ENCODE measurements at regions not wholly inside any gene's neighbourhood (a gene's known extent, or its start where the extent isn't known, plus 50 kb on each side); places are given as distances from the start of the nearest gene placed in this dataset.

DNA sequence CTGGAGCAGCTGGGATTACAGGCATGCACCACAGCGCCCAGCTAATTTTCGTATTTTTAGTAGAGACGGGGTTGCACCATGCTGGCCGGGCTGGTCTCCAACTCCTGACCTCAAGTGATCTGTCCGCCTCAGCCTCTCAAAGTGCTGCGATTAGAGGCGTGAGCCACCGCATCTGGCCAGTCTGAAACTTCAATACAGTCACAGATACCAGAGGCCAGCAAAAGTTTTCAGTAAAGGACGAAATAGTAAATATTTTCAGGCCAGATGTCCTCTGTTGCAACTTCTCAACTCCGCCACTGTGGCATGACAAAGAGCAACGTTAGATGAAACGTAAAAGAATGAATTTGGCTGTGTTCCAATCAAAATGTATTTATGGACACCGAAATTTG, 403.6 kb downstream of the MN1 start:
- Histone ChIP-seq H3K27ac (no peak overlapping the region), H3K9me3 (no peaks in the 10 kb centered on the region), H3K4me1 (ENCODE audit: control insufficient read depth in 1 of 2, insufficient read depth in 1 of 2, low read depth in 1 of 2, low read length in 1 of 2) (no peaks in the 10 kb centered on the region), H3K4me3 (ENCODE audit: low read depth in 1 of 2, low read length in 1 of 2) (no peak overlapping the region), H3K36me3 (no peaks in the 10 kb centered on the region), H3K27me3 (peaks cover 32% of the 10 kb centered on the region)
- TF ChIP-seq, protein P1, sequence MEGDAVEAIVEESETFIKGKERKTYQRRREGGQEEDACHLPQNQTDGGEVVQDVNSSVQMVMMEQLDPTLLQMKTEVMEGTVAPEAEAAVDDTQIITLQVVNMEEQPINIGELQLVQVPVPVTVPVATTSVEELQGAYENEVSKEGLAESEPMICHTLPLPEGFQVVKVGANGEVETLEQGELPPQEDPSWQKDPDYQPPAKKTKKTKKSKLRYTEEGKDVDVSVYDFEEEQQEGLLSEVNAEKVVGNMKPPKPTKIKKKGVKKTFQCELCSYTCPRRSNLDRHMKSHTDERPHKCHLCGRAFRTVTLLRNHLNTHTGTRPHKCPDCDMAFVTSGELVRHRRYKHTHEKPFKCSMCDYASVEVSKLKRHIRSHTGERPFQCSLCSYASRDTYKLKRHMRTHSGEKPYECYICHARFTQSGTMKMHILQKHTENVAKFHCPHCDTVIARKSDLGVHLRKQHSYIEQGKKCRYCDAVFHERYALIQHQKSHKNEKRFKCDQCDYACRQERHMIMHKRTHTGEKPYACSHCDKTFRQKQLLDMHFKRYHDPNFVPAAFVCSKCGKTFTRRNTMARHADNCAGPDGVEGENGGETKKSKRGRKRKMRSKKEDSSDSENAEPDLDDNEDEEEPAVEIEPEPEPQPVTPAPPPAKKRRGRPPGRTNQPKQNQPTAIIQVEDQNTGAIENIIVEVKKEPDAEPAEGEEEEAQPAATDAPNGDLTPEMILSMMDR (IDR thresholded peaks at IDR 0.05) = no peak

- Histone ChIP-seq H3K27ac (no peak overlapping the region), H3K36me3 (no peaks in the 10 kb centered on the region), H3K27me3 (peaks cover 32% of the 10 kb centered on the region), H3K9me3 (no peaks in the 10 kb centered on the region), H3K4me1 (ENCODE audit: control insufficient read depth in 1 of 2, insufficient read depth in 1 of 2, low read depth in 1 of 2, low read length in 1 of 2) (no peaks in the 10 kb centered on the region), H3K4me3 (ENCODE audit: low read depth in 1 of 2, low read length in 1 of 2) (no peak overlapping the region)
- TF ChIP-seq, protein P1 (IDR thresholded peaks at IDR 0.05) = no peak
Observed at GRCh38 chr22:27399161-27399560, 402.4 kb downstream of the MN1 start.

DNA sequence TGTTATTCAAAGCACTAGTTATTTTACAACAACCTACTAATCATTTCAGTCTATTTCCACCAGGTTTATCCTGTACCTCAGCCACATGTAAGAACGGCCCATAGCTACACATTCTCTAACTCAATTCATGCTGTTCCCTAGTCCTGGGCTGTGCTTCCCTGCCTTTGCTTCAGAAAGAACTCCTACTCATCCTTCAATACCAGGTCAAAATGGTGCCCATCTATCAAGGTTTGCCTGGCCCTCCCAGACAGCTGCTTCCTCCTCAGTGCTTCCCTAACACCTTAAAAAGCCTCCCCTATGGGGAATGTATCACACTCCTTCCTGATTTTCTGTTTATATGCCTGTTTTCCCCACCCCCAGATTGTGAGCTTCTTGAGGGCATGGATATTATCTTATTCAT, 400.7 kb downstream of the MN1 start:
- Histone ChIP-seq H3K4me3 (ENCODE audit: low read depth in 1 of 2, low read length in 1 of 2) (no peak overlapping the region), H3K27me3 (peaks cover 32% of the 10 kb centered on the region), H3K4me1 (ENCODE audit: control insufficient read depth in 1 of 2, insufficient read depth in 1 of 2, low read depth in 1 of 2, low read length in 1 of 2) (no peaks in the 10 kb centered on the region)

GRCh38 chr22:27401321-27401720, 400.2 kb downstream of the MN1 start:
- H3K4me3 ChIP-seq (ENCODE audit: low read depth in 1 of 2, low read length in 1 of 2) = no peak overlapping the region
- H3K9me3 ChIP-seq = no peaks in the 10 kb centered on the region
- TF ChIP-seq, protein P1 (IDR thresholded peaks at IDR 0.05) = no peak
- H3K27ac ChIP-seq = no peak overlapping the region
- H3K36me3 ChIP-seq = no peaks in the 10 kb centered on the region
- H3K27me3 ChIP-seq = peaks cover 32% of the 10 kb centered on the region
- no peaks in the 10 kb centered on the region for H3K4me1 ChIP-seq (ENCODE audit: control insufficient read depth in 1 of 2, insufficient read depth in 1 of 2, low read depth in 1 of 2, low read length in 1 of 2)

More for the DNA sequence above, 400.7 kb downstream of the MN1 start:
- Histone ChIP-seq H3K27ac (no peak overlapping the region), H3K9me3 (no peaks in the 10 kb centered on the region), H3K36me3 (no peaks in the 10 kb centered on the region)
- TF ChIP-seq, protein P1 (IDR thresholded peaks at IDR 0.05) = no peak

DNA sequence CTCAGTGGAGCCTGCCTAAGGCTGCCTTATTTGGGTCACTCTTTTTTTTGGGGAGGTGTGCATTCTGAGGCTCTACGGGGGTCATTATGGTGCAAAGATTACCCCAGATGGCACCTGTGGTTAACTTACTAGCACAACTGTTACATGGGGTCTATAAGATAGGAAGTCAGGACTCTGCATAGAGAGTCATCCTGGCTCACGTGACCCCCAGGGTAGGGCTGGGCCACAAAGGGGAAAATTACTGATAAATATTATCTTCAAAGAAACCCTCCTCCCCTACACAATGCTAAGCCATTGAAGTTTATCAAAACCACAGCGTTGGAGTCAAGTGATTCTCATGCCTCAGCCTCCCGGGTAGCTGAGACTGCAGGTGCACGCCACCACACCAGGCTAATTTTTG, 397.1 kb downstream of the MN1 start:
- no peaks in the 10 kb centered on the region for H3K4me1 ChIP-seq (ENCODE audit: control insufficient read depth in 1 of 2, insufficient read depth in 1 of 2, low read depth in 1 of 2, low read length in 1 of 2)
- H3K36me3 ChIP-seq = no peaks in the 10 kb centered on the region
- H3K9me3 ChIP-seq = no peaks in the 10 kb centered on the region
- H3K27me3 ChIP-seq = peaks cover 15% of the 10 kb centered on the region
- no peak overlapping the region for H3K4me3 ChIP-seq (ENCODE audit: low read depth in 1 of 2, low read length in 1 of 2)
- TF ChIP-seq, protein P1 (IDR thresholded peaks at IDR 0.05) = no peak
- H3K27ac ChIP-seq = no peak overlapping the region
